Heart right ventricle (tissue), 16 donors: ENCODE measurements at regions not wholly inside any gene's neighbourhood (a gene's known extent, or its start where the extent isn't known, plus 50 kb on each side); places are given as distances from the start of the nearest gene placed in this dataset.

Source experiments
- ATAC-seq, 8 donors: fragments of 200-7000 bp; cut with Tn5 transposase; one replicate each; pipeline ENCODE4 v1.9.1; 2020; ENCODE audit warnings: mild to moderate bottlenecking in 8 of 8, moderate library complexity in 8 of 8, moderate number of reproducible peaks in 1 of 8
- DNase-seq, 2 donors: peaks; one replicate each; pipeline ENCODE4 v3.0.0-alpha.2; 2020
- H3K27ac ChIP-seq, 10 donors: fragments of 200-600 bp; sonication (generic) in 2 of 10; one replicate each; pipeline versions ENCODE4 v1.5.0 to v1.8.0; 2020 to 2022; ENCODE audit warnings: mild to moderate bottlenecking in 3 of 10
- H3K27me3 ChIP-seq, 7 donors: fragments of 200-600 bp; one replicate each; pipeline ENCODE4 v1.8.0; 2021 to 2022; ENCODE audit warnings: mild to moderate bottlenecking in 2 of 7
- H3K36me3 ChIP-seq, 9 donors: fragments of 200-600 bp; sonication (generic) in 1 of 9; one replicate each; pipeline versions ENCODE4 v1.5.0 to v1.8.0; 2020 to 2022; ENCODE audit warnings: mild to moderate bottlenecking in 2 of 9
- H3K4me1 ChIP-seq, 9 donors: fragments of 200-600 bp; sonication (generic) in 1 of 9; one replicate each; pipeline versions ENCODE4 v1.5.0 to v1.8.0; 2020 to 2022; ENCODE audit warnings: mild to moderate bottlenecking in 4 of 9
- H3K4me3 ChIP-seq, 10 donors: fragments of 200-600 bp; sonication (generic) in 2 of 10; one replicate each; pipeline versions ENCODE4 v1.5.0 to v1.8.0; 2020 to 2022; ENCODE audit warnings: mild to moderate bottlenecking in 7 of 10, moderate library complexity in 2 of 10
- H3K9me3 ChIP-seq, 11 donors: fragments of 200-600 bp in 10 of 11; sonication (generic) in 2 of 11; one replicate each; pipeline versions ENCODE4 v1.5.0 to v1.8.0; 2013 to 2022; ENCODE audit warnings: mild to moderate bottlenecking in 2 of 11, control low read depth in 1 of 11, moderate library complexity in 1 of 11
- WGBS, 2 donors: extraction: QIAGEN DNeasy Blood & Tissue Kit; methylation state at CpG; one replicate each; pipeline ENCODE4 v1.1.7; 2013; ENCODE audit warnings: inconsistent platforms in 1 of 2; 5-methylcytosine and 5-hydroxymethylcytosine counted together
- intact Hi-C, 10 donors: fragments of 100-400 bp; cut with DNase I; formaldehyde crosslinking; loops; one replicate each; pipeline versions ENCODE4 v1.11.1 to v1.14.2; 2022
- TF ChIP-seq, protein P1 (sequence below), 9 donors: fragments of 200-600 bp; sonication (generic) in 2 of 9; IDR thresholded peaks; one replicate each; pipeline versions ENCODE4 v1.5.0 to v1.8.0; 2021 to 2022; ENCODE audit warnings: antibody characterized with exemption in 9 of 9, mild to moderate bottlenecking in 5 of 9, moderate library complexity in 1 of 9
- donor health status: Arrhythmogenic right ventricular cardiomyopathy.
- donor health status: ischemic (EF 13 %, LVEDD 7.1; RV severe dilation, severe dysfunction).
- donor health status: healthy with polysubstance abuse.
- donor health status: DM: no; HTN: yes; CAD: no.
- donor health status: DM: no; HTN: no; CAD: no.
- donor health status: ischemic (EF 25% LVEDD 6.9; RV normal size, moderate dysfunction).
- donor health status: ischemic (EF 25% LVEDD 5.7; RV mildly dilated, moderate dysfunction).
- donor health status: healthy.
- donor health status: DM: yes; HTN: yes; CAD: no.
- donor health status: Ischemic cardiomyopathy.
- donor health status: ischemic (EF 35%, LVEDD 5.7; RV mildly dilated, moderate dysfunction).
- donor health status: nonischemic (EF 11% LVEDD 7.7; RV severe dilation, severe dysfunction).
- donor health status: DM: yes; HTN: yes; CAD: no.
- donor health status: PGD.
- donor health status: ischemic (EF 29% LVEDD 5.4; RV normal size, mild dysfunction).
- donor health status: nonischemic (EF 23%, LVEDD 6.1; RV moderate dilation, normal function).

DNA sequence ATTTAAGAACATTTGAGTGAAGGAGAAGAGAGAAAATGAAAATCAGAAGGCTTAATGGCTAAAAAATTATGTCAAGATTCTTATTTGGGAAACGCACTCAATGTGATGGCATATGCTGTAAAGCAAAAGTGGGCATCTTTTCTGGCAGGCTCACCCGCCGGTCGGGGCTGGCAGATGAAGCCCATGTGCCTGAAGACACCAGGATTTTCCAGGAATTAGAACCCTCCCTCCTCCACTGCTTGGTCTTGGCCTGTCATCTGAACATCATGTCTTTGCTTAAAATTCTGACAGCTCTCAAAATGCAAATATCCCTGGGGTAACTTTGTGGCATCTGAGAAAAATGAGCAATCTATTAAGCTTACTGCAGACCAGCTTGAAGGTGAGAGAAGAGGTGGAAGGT, 337.9 kb downstream of the IRX1 start:
- Histone ChIP-seq H3K36me3 (no peaks in the 10 kb centered on the region), H3K27ac (no peak overlapping the region), H3K27me3 (no peaks in the 10 kb centered on the region), H3K4me1 (no peaks in the 10 kb centered on the region), H3K9me3 (peaks cover 0 to 25% (median 6%) of the 10 kb centered on the region in 11 donors), H3K4me3 (no peak overlapping the region)
- intact Hi-C loops: no loop called here
- 86 to 87% methylated on average over 4 of the region's 4 CpGs for WGBS, 2 donors
- TF ChIP-seq, protein P1, sequence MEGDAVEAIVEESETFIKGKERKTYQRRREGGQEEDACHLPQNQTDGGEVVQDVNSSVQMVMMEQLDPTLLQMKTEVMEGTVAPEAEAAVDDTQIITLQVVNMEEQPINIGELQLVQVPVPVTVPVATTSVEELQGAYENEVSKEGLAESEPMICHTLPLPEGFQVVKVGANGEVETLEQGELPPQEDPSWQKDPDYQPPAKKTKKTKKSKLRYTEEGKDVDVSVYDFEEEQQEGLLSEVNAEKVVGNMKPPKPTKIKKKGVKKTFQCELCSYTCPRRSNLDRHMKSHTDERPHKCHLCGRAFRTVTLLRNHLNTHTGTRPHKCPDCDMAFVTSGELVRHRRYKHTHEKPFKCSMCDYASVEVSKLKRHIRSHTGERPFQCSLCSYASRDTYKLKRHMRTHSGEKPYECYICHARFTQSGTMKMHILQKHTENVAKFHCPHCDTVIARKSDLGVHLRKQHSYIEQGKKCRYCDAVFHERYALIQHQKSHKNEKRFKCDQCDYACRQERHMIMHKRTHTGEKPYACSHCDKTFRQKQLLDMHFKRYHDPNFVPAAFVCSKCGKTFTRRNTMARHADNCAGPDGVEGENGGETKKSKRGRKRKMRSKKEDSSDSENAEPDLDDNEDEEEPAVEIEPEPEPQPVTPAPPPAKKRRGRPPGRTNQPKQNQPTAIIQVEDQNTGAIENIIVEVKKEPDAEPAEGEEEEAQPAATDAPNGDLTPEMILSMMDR (IDR thresholded peaks at IDR 0.05): no peak
- no peak for DNase-seq
- no peak for ATAC-seq

DNA sequence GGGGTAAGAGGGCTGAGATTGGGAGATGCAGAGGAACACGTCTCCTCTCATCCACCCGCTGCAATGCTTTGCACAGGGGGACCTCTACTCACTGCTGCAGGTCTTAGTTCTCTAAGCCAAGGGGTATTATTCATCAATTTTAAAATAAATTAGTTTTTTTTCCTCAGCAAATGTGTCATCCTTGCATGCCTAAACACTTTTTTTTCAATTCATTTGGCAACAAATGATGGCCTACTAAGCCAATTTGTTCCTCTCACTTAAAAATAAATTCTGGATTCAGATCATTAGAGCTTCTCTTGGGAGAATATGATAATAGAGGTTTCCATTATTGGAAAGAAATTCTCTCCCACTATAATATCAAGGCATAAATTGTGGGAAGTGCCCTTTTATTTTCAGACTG, 338.3 kb downstream of the IRX1 start:
- TF ChIP-seq, protein P1 (IDR thresholded peaks at IDR 0.05): no peak
- DNase-seq: no peak
- Histone ChIP-seq H3K27ac (no peak overlapping the region), H3K27me3 (no peaks in the 10 kb centered on the region), H3K4me1 (no peaks in the 10 kb centered on the region), H3K9me3 (peaks cover 0 to 28% (median 6%) of the 10 kb centered on the region in 11 donors), H3K4me3 (no peak overlapping the region), H3K36me3 (no peaks in the 10 kb centered on the region)
- intact Hi-C loops: no loop called here
- 69 to 75% methylated on average over 2 of the region's 2 CpGs for WGBS, 2 donors
- no peak for ATAC-seq

DNA sequence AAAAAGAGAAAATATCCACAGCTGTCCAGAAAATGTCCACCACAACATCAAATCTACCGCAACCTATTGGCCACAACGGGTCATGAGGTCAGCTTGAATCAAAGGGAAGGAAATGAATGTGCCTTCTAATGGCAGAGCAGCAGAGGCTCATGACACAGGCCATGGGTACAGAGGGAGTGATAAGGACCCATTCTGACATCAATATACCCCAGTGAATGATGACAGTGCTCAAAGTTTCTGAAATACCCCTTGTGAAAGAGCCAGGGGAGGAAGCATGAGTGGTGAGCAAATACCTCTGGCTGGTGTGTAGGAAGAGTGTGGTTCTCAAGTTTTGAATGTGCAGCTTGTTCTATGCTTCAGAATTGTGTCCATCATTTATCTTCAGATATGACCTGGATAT, 348.2 kb downstream of the IRX1 start:
- no peak for ATAC-seq
- Histone ChIP-seq H3K4me1 (no peaks in the 10 kb centered on the region), H3K36me3 (no peaks in the 10 kb centered on the region), H3K9me3 (peaks cover 0 to 19% (median 0%) of the 10 kb centered on the region in 11 donors), H3K27me3 (no peaks in the 10 kb centered on the region), H3K27ac (no peak overlapping the region), H3K4me3 (no peak overlapping the region)
- TF ChIP-seq, protein P1 (IDR thresholded peaks at IDR 0.05): no peak
- 69 to 81% methylated on average over 2 of the region's 2 CpGs for WGBS, 2 donors
- no peak for DNase-seq
- intact Hi-C loops: no loop called here

DNA sequence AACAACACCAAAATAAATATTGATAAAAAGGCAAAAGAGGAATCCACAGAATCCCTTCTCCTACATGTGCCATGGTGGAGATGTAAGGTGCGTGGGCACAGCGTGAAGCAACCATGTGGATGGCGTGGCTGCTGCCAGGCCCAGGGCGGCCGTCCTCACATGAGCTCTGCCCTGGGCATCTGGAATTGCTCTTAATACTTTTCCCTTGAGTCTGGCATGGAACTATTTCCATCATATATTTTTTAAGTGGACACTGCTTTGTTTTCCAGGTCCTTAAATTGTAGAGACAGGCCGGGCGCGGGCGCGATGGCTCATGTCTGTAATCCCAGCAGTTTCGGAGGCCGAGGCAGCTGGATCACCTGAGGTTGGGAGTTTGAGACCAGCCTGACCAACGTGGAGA, 349.3 kb downstream of the IRX1 start:
- Histone ChIP-seq H3K27ac (no peak overlapping the region), H3K9me3 (peaks cover 0 to 8% (median 0%) of the 10 kb centered on the region in 11 donors)

More for the DNA sequence above, 349.3 kb downstream of the IRX1 start:
- Histone ChIP-seq H3K4me1 (no peaks in the 10 kb centered on the region), H3K27me3 (no peaks in the 10 kb centered on the region), H3K36me3 (no peaks in the 10 kb centered on the region), H3K4me3 (no peak overlapping the region)
- TF ChIP-seq, protein P1 (IDR thresholded peaks at IDR 0.05): no peak
- 91 to 92% methylated on average over 13 of the region's 13 CpGs for WGBS, 2 donors
- ATAC-seq (no peak), DNase-seq (no peak)
- intact Hi-C loops: no loop called here
